ENCODE measurements at regions not wholly inside any gene's neighbourhood (a gene's known extent, or its start where the extent isn't known, plus 50 kb on each side); places are given as distances from the start of the nearest gene placed in this dataset.

DNA sequence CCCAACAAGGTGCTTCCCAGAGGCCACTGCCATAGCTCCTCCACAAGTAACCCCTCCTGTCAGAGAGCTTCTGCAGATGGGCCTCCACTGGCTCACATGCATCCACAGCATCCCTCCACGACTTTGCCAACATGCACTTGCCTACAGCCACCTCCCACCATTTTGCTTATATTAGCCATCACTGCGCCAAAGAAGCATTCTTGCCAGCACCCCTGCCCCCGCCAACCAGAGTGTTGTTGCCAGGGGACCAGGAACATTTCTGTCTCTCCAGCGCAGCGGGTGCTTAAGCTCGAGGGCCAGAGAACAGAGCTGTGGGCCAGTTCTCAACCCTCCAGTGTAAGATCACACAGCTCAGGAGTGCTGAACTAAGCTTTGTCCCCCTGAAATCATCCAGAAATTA is 517.6 kb downstream of the PABPC4L start:
- TF ChIP-seq, protein P1, sequence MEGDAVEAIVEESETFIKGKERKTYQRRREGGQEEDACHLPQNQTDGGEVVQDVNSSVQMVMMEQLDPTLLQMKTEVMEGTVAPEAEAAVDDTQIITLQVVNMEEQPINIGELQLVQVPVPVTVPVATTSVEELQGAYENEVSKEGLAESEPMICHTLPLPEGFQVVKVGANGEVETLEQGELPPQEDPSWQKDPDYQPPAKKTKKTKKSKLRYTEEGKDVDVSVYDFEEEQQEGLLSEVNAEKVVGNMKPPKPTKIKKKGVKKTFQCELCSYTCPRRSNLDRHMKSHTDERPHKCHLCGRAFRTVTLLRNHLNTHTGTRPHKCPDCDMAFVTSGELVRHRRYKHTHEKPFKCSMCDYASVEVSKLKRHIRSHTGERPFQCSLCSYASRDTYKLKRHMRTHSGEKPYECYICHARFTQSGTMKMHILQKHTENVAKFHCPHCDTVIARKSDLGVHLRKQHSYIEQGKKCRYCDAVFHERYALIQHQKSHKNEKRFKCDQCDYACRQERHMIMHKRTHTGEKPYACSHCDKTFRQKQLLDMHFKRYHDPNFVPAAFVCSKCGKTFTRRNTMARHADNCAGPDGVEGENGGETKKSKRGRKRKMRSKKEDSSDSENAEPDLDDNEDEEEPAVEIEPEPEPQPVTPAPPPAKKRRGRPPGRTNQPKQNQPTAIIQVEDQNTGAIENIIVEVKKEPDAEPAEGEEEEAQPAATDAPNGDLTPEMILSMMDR (IDR thresholded peaks at IDR 0.05) = no peak
- TF ChIP-seq POLR2A (IDR thresholded peaks at IDR 0.05) (no peak), EP300 (IDR thresholded peaks at IDR 0.05; ENCODE audit: low read depth) (no peak)
